Iris pigment epithelial cell (primary cell): ENCODE measurements at regions not wholly inside any gene's neighbourhood (a gene's known extent, or its start where the extent isn't known, plus 50 kb on each side); places are given as distances from the start of the nearest gene placed in this dataset.

Experiments
- DNase-seq: peaks from one replicate; pipeline ENCODE4 v3.0.0-alpha.2; 2011; ENCODE audit warnings: low read depth

DNA sequence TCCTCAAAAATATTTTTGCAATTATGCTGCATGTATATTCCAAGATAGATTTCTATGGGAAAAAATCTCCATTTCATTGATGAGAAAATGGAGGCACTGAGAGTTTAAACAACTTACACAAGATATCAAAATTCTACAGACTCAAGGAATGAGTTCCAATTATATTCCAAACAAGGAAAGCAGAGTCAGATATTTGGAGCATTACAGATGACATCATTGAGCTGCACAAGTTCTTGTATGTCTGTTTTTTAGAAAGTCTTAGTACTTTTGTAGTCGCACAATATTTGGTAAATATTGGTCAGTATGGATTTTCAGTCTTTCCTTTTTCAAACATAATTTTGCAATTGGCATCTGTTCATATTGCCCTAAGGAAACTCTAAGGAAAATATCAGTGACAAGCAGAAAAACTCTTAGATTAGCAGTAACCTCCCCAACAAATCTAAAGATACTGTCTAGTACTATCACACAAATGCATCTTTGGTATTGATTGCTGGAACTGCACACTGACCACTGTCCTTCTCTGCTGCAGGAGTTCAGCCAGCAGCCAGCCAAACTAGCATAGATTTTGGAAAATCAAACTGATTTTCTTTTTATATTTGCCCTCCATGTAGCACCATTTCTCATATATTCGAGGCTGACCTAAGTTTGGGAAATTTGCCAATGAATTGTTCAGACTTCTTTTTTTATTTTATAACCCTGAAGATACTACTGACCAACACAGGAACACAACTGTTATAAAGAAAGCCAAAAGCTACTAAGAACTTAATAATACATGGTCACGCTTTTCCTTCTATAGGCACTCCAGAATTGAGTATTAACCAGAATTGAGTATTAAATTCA, 51.7 kb upstream of the TBX18 start:
- DNase-seq: no peak
